Bronchial epithelial cell (primary cell): ENCODE measurements at regions not wholly inside any gene's neighbourhood (a gene's known extent, or its start where the extent isn't known, plus 50 kb on each side); places are given as distances from the start of the nearest gene placed in this dataset.
"Not testable (repeated sequence)": the region's sequence is repeated elsewhere in the genome, so short reads cannot be mapped to it uniquely, and the experiment has no call there.

Experiments
- DNase-seq: peaks from one replicate; pipeline ENCODE4 v3.0.0-alpha.2; 2010; ENCODE audit warnings: low read depth
- FAIRE-seq: peaks from 2 replicates; lab custom pipeline; 2011; peaks lifted over from hg19 to GRCh38; lab: Jason Lieb, UNC
- H3K27me3 ChIP-seq: 2 replicates; pipeline ENCODE4 v1.5.1; 2011; ENCODE audit warnings: low read length; ENCODE audit not compliant: control insufficient read depth, insufficient read depth
- H3K36me3 ChIP-seq: 2 replicates; pipeline ENCODE4 v1.5.1; 2011; ENCODE audit warnings: low read length; ENCODE audit not compliant: control insufficient read depth, insufficient read depth
- H3K4me3 ChIP-seq: 2 replicates; pipeline ENCODE4 v1.5.1; 2011; ENCODE audit warnings: mild to moderate bottlenecking, low read depth, low read length, control low read depth
- TF ChIP-seq, protein P1 (sequence below): IDR thresholded peaks from 2 replicates; pipeline ENCODE4 v1.5.1; 2011; ENCODE audit warnings: mild to moderate bottlenecking, moderate library complexity, low read length, control low read depth, inconsistent platforms; ENCODE audit not compliant: insufficient read depth, severe bottlenecking

DNA sequence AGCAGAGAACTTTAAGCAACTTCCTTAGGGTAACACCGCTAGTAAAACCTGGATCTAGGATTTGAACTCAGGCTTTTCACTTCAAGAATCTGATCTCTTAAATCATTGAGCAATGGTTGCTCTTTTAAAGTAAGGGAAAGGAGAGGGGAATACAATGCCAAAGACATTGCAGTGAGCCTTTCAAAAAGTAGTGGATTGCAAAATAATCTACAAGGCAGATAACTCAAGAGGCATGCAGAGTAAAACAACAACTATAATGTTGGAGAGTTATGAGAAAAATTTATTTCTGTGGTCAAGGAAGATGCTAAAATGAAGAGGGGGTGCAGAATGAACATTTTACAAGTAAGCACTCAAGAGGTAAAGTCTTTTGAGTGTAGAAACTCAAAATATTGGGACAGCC lies 432.6 kb downstream of the C12orf50 start:
- TF ChIP-seq, protein P1, sequence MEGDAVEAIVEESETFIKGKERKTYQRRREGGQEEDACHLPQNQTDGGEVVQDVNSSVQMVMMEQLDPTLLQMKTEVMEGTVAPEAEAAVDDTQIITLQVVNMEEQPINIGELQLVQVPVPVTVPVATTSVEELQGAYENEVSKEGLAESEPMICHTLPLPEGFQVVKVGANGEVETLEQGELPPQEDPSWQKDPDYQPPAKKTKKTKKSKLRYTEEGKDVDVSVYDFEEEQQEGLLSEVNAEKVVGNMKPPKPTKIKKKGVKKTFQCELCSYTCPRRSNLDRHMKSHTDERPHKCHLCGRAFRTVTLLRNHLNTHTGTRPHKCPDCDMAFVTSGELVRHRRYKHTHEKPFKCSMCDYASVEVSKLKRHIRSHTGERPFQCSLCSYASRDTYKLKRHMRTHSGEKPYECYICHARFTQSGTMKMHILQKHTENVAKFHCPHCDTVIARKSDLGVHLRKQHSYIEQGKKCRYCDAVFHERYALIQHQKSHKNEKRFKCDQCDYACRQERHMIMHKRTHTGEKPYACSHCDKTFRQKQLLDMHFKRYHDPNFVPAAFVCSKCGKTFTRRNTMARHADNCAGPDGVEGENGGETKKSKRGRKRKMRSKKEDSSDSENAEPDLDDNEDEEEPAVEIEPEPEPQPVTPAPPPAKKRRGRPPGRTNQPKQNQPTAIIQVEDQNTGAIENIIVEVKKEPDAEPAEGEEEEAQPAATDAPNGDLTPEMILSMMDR, result no peak
- DNase-seq (no peak), FAIRE-seq (no peak)
- Histone ChIP-seq H3K27me3 (no peaks in the 10 kb centered on the region), H3K4me3 (no peak overlapping the region), H3K36me3 (no peaks in the 10 kb centered on the region)

DNA sequence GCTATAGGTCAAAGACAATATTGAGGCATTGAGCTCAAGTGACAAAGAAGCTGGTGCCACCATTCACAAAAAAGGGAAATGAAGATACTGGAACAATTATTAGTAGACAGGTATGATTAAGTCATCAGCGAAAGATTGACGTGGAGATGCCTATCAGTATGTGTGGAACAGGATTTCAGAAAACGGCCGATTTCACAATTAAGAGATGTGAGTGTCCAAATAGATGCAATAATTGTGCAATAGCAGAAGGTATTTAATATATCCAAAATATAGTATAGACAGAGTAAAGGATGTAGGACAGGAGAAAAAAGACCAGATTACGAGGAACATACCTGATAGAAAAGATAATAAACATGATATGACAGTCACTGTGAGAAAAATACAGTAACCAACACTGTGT lies 433.1 kb downstream of the C12orf50 start:
- FAIRE-seq, result no peak
- TF ChIP-seq, protein P1, result no peak
- Histone ChIP-seq H3K27me3 (no peaks in the 10 kb centered on the region), H3K36me3 (no peaks in the 10 kb centered on the region), H3K4me3 (no peak overlapping the region)
- DNase-seq, result no peak

DNA sequence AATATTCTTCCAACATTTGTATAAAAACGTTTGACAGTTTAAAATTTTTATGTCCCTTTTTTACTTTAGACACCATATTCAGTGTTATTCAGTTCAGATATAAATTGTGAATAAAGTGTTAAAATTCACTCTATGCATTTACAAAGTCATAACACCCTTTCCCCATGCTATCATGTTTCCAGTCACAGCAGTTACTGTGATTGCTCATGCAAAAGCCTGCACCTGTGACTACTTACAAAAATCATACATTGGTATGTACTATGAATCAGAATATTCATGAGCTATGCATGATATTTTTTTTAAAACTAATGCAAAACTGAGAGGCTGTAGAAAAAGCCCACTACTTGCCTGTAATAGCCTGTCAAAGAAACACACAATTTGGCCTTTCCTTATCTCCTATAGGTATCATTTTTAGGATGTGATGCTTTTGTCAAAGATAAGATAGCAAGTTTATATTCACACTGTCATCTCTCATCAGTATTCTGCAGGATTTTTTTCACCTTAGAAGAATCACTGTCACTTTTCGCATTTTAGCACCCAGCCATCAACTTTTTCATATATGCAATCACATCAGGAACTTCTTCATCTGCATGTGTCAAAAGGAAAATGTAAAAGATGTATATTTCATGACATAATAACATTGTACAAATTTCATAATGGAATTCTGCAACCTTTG lies 443.2 kb downstream of the C12orf50 start:
- DNase-seq (peak; percentile 22), FAIRE-seq (no peak)
- no peaks in the 10 kb centered on the region for H3K36me3 ChIP-seq
- no peaks in the 10 kb centered on the region for H3K27me3 ChIP-seq
- TF ChIP-seq, protein P1, result no peak
- no peak overlapping the region for H3K4me3 ChIP-seq

DNA sequence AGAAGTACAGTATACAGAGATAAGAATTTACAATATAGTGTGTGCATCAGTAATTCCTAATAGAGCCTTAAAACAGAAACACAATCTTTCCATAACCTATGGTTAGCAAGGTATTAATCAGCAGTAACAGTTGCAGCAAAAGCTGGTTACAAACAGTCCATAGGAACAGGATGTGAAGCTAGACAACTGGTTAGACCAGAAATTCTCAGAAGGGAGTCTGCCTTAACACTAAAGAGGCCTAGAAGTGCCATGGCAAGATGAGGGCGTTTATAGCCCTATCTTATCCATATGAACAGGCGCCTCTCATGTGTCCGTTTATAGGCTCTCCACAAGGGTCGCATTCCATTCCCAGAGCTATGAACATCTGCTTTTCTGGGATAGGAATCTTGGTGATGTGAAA lies 450.1 kb downstream of the C12orf50 start:
- not testable (repeated sequence) for H3K36me3 ChIP-seq, H3K27me3 ChIP-seq, H3K4me3 ChIP-seq, FAIRE-seq
- peak; percentile 32 for DNase-seq

GRCh38 chr12:87575906-87576305 lies 453.3 kb downstream of the C12orf50 start:
- TF ChIP-seq, protein P1, result no peak
- Histone ChIP-seq H3K27me3 (no peaks in the 10 kb centered on the region), H3K36me3 (no peaks in the 10 kb centered on the region), H3K4me3 (no peak overlapping the region)
- FAIRE-seq, result no peak
- DNase-seq, result no peak

GRCh38 chr12:87566918-87567317 lies 462.3 kb downstream of the C12orf50 start:
- not testable (repeated sequence) for DNase-seq, FAIRE-seq, H3K27me3 ChIP-seq, H3K4me3 ChIP-seq, H3K36me3 ChIP-seq

GRCh38 chr12:87556985-87557384 lies 472.2 kb downstream of the C12orf50 start:
- Histone ChIP-seq H3K4me3 (no peak overlapping the region), H3K27me3 (no peaks in the 10 kb centered on the region), H3K36me3 (no peaks in the 10 kb centered on the region)
- TF ChIP-seq, protein P1, result no peak
- FAIRE-seq, result no peak
- no peak for DNase-seq

DNA sequence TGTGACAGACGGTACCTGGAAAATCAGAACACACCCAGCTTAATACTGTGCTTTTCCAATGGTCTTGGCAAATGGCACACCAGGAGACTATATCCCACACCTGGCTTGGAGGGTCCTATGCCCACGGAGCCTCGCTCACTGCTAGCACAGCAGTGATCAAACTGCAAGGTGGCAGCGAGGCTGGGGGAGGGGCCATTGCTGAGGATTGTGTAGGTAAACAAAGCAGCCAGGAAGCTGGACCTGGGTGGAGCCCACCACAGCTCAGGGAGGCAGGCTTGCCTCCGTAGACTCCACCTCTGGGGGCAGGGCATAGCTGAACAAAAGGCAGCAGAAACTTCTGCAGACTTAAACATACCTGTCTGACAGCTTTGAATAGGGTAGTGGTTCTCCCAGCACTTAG lies 498.0 kb downstream of the C12orf50 start:
- not testable (repeated sequence) for FAIRE-seq, H3K27me3 ChIP-seq, DNase-seq, H3K4me3 ChIP-seq, H3K36me3 ChIP-seq
